Neural cell (in vitro differentiated cells): ENCODE measurements at regions not wholly inside any gene's neighbourhood (a gene's known extent, or its start where the extent isn't known, plus 50 kb on each side); places are given as distances from the start of the nearest gene placed in this dataset.

Source experiments
- EP300 ChIP-seq: fragments of 450-650 bp; conservative IDR thresholded peaks from 2 replicates; pipeline ENCODE4 v1.6.1; 2014; ENCODE audit warnings: antibody characterized with exemption, mild to moderate bottlenecking, moderate library complexity; ENCODE audit not compliant: poor library complexity, severe bottlenecking
- RAD21 ChIP-seq: fragments of 450-650 bp; conservative IDR thresholded peaks from 2 replicates; pipeline ENCODE4 v1.6.1; 2014; ENCODE audit warnings: antibody characterized with exemption, mild to moderate bottlenecking, moderate library complexity
- TF ChIP-seq, protein P1 (sequence below): fragments of 450-650 bp; IDR thresholded peaks from 2 replicates; pipeline ENCODE4 v1.5.1; 2014; ENCODE audit warnings: antibody characterized with exemption, mild to moderate bottlenecking, moderate library complexity; ENCODE audit not compliant: poor library complexity, severe bottlenecking

DNA sequence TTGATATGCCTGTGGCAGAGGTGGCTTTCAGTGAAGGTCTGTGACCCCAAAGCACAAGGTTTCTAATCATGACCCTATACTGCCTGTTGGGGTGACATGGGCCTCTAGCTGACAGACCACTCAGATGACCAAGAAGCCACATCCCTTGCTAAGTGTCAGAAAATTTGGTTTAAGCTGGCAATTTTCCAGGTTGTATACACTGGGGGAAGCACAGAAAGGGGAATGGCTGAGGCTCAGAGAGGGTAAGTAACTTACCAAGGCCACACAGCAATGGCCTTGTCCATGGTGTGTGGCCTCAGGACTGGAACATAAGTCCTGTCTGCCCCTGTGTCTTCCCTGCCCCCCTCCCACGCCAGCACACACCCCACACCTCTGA, 66.9 kb upstream of the PRDM11 start:
- TF ChIP-seq, protein P1, sequence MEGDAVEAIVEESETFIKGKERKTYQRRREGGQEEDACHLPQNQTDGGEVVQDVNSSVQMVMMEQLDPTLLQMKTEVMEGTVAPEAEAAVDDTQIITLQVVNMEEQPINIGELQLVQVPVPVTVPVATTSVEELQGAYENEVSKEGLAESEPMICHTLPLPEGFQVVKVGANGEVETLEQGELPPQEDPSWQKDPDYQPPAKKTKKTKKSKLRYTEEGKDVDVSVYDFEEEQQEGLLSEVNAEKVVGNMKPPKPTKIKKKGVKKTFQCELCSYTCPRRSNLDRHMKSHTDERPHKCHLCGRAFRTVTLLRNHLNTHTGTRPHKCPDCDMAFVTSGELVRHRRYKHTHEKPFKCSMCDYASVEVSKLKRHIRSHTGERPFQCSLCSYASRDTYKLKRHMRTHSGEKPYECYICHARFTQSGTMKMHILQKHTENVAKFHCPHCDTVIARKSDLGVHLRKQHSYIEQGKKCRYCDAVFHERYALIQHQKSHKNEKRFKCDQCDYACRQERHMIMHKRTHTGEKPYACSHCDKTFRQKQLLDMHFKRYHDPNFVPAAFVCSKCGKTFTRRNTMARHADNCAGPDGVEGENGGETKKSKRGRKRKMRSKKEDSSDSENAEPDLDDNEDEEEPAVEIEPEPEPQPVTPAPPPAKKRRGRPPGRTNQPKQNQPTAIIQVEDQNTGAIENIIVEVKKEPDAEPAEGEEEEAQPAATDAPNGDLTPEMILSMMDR, result no peak
- TF ChIP-seq RAD21 (no peak), EP300 (no peak)
